H9 (cell line): ENCODE measurements at regions not wholly inside any gene's neighbourhood (a gene's known extent, or its start where the extent isn't known, plus 50 kb on each side); places are given as distances from the start of the nearest gene placed in this dataset.

Experiments
- DNase-seq: peaks from one replicate; pipeline ENCODE4 v3.0.0-alpha.2; 2017
- H2AFZ ChIP-seq: one replicate; pipeline ENCODE4 v1.6.1; 2013; ENCODE audit warnings: mild to moderate bottlenecking, low read length, control low read depth, moderate library complexity
- H2AK5ac ChIP-seq: 2 replicates; pipeline ENCODE4 v1.6.1; 2013; ENCODE audit warnings: low read length, control low read depth, mixed read lengths; ENCODE audit not compliant: insufficient read length
- H2BK120ac ChIP-seq: one replicate; pipeline ENCODE4 v1.6.1; 2013; ENCODE audit warnings: low read depth, mild to moderate bottlenecking, low read length, control low read depth, inconsistent platforms; ENCODE audit not compliant: poor library complexity, severe bottlenecking
- H2BK12ac ChIP-seq: 2 replicates; pipeline ENCODE4 v1.6.1; 2013; ENCODE audit warnings: low read length, control low read depth, mixed read lengths, low read depth; ENCODE audit not compliant: insufficient read length
- H2BK15ac ChIP-seq: 2 replicates; pipeline ENCODE4 v1.6.1; 2013; ENCODE audit warnings: low read depth, low read length, control low read depth
- H2BK20ac ChIP-seq: one replicate; pipeline ENCODE4 v1.6.1; 2013; ENCODE audit warnings: low read depth, mild to moderate bottlenecking, low read length, control low read depth, inconsistent platforms; ENCODE audit not compliant: poor library complexity, severe bottlenecking
- H2BK5ac ChIP-seq: 2 replicates; pipeline ENCODE4 v1.6.1; 2013; ENCODE audit warnings: low read length, control low read depth, mixed read lengths; ENCODE audit not compliant: insufficient read length
- H3K14ac ChIP-seq: 2 replicates; pipeline ENCODE4 v1.6.1; 2013; ENCODE audit warnings: low read length, control low read depth; ENCODE audit not compliant: insufficient read depth
- H3K18ac ChIP-seq: 2 replicates; pipeline ENCODE4 v1.6.1; 2013; ENCODE audit warnings: low read depth, mild to moderate bottlenecking, mixed read lengths, low read length, control low read depth; ENCODE audit not compliant: insufficient read length
- H3K23ac ChIP-seq: 2 replicates; pipeline ENCODE4 v1.6.1; 2013; ENCODE audit warnings: low read length, control low read depth, mixed read lengths, low read depth; ENCODE audit not compliant: insufficient read length
- H3K23me2 ChIP-seq: 2 replicates; pipeline ENCODE4 v1.6.1; 2013; ENCODE audit warnings: low read depth, mild to moderate bottlenecking, mixed read lengths, low read length, control low read depth; ENCODE audit not compliant: insufficient read length, poor library complexity, severe bottlenecking
- H3K27ac ChIP-seq: 2 replicates; pipeline ENCODE4 v1.5.1; 2013; ENCODE audit warnings: low read length, control low read depth, mixed read lengths, low read depth; ENCODE audit not compliant: insufficient read length
- H3K27me3 ChIP-seq: 2 replicates; pipeline ENCODE4 v1.6.1; 2013; ENCODE audit warnings: low read length, control low read depth, inconsistent platforms; ENCODE audit not compliant: insufficient read depth
- H3K4ac ChIP-seq: 2 replicates; pipeline ENCODE4 v1.6.1; 2013; ENCODE audit warnings: low read depth, mild to moderate bottlenecking, control low read depth, inconsistent platforms, low read length, moderate library complexity
- H3K4me1 ChIP-seq: 2 replicates; pipeline ENCODE4 v1.6.1; 2013; ENCODE audit warnings: low read length, control low read depth, inconsistent platforms; ENCODE audit not compliant: insufficient read depth
- H3K4me2 ChIP-seq: 2 replicates; pipeline ENCODE4 v1.6.1; 2013; ENCODE audit warnings: low read length, control low read depth, mixed read lengths; ENCODE audit not compliant: insufficient read length, insufficient read depth
- H3K56ac ChIP-seq: 2 replicates; pipeline ENCODE4 v1.6.1; 2013; ENCODE audit warnings: low read depth, mild to moderate bottlenecking, mixed read lengths, low read length, control low read depth; ENCODE audit not compliant: insufficient read length
- H3K79me1 ChIP-seq: 2 replicates; pipeline ENCODE4 v1.6.1; 2013; ENCODE audit warnings: low read depth, mild to moderate bottlenecking, moderate library complexity, low read length, control low read depth, inconsistent platforms; ENCODE audit not compliant: insufficient read depth, poor library complexity, severe bottlenecking
- H3K79me2 ChIP-seq: 2 replicates; pipeline ENCODE4 v1.6.1; 2013; ENCODE audit warnings: low read length, control low read depth, inconsistent platforms; ENCODE audit not compliant: insufficient read depth
- H3K9ac ChIP-seq: 2 replicates; pipeline ENCODE4 v1.6.1; 2013; ENCODE audit warnings: low read length, control low read depth, mixed read lengths; ENCODE audit not compliant: insufficient read length; ENCODE audit errors: extremely low read depth
- H3K9me3 ChIP-seq: one replicate; pipeline ENCODE4 v1.6.1; 2013; ENCODE audit warnings: low read depth, low read length, inconsistent platforms; ENCODE audit not compliant: control insufficient read depth
- H3T11ph ChIP-seq: one replicate; pipeline ENCODE4 v1.6.1; 2013; ENCODE audit warnings: mild to moderate bottlenecking, low read length, control low read depth, inconsistent platforms
- H4K20me1 ChIP-seq: one replicate; pipeline ENCODE4 v1.6.1; 2013; ENCODE audit not compliant: control insufficient read depth, insufficient read length, insufficient read depth
- H4K5ac ChIP-seq: 2 replicates; pipeline ENCODE4 v1.6.1; 2013; ENCODE audit warnings: low read depth, mild to moderate bottlenecking, mixed read lengths, low read length, control low read depth; ENCODE audit not compliant: insufficient read length
- H4K8ac ChIP-seq: replicated peaks from 2 replicates; pipeline ENCODE4 v1.6.1; 2013; ENCODE audit warnings: low read length, control low read depth, mixed read lengths, low read depth; ENCODE audit not compliant: insufficient read length
- H4K91ac ChIP-seq: 2 replicates; pipeline ENCODE4 v1.6.1; 2013; ENCODE audit warnings: low read depth, mild to moderate bottlenecking, moderate library complexity, mixed read lengths, low read length, control low read depth; ENCODE audit not compliant: insufficient read length
- H3K27ac Mint-ChIP-seq, 3 experiments: 2 replicates in 2 of 3; 3 replicates in 1 of 3; pipeline ENCODE4 v1.8.0; 2020 to 2021; ENCODE audit warnings: mixed read lengths in 3 of 3, mild to moderate bottlenecking in 1 of 3, moderate library complexity in 1 of 3
- H3K27me3 Mint-ChIP-seq: 2 replicates; pipeline ENCODE4 v1.8.0; 2021; ENCODE audit warnings: low read depth, mild to moderate bottlenecking, moderate library complexity, mixed read lengths
- H3K36me3 Mint-ChIP-seq, 3 experiments: 2 replicates in 2 of 3; 3 replicates in 1 of 3; pipeline ENCODE4 v1.8.0; 2020 to 2021; ENCODE audit warnings: low read depth in 3 of 3, mixed read lengths in 3 of 3; ENCODE audit not compliant: insufficient read depth in 1 of 3
- H3K4me1 Mint-ChIP-seq, 2 experiments: 2 replicates each; pipeline ENCODE4 v1.8.0; 2020; ENCODE audit warnings: mixed read lengths in 2 of 2
- H3K4me3 Mint-ChIP-seq, 2 experiments: 2 replicates in 1 of 2; 3 replicates in 1 of 2; pipeline ENCODE4 v1.8.0; 2020 to 2021; ENCODE audit warnings: mild to moderate bottlenecking in 2 of 2, mixed read lengths in 2 of 2, moderate library complexity in 1 of 2
- H3K9me3 Mint-ChIP-seq, 2 experiments: 2 replicates in 1 of 2; 3 replicates in 1 of 2; pipeline ENCODE4 v1.8.0; 2020; ENCODE audit warnings: mild to moderate bottlenecking in 2 of 2, mixed read lengths in 2 of 2, moderate library complexity in 1 of 2
- CTCF ChIP-seq: fragments of 200-600 bp; sonication (generic); conservative IDR thresholded peaks from 3 replicates; pipeline ENCODE4 v1.8.0; 2021; ENCODE audit warnings: antibody characterized with exemption, mild to moderate bottlenecking
- WGBS: extraction: QIAGEN DNeasy Blood & Tissue Kit; methylation state at CpG from one replicate; pipeline ENCODE4 v1.1.7; 2013; ENCODE audit warnings: missing lambda C conversion rate, low lambda C conversion rate, mixed read lengths; ENCODE audit not compliant: insufficient read length; ENCODE audit errors: extremely low coverage; 5-methylcytosine and 5-hydroxymethylcytosine counted together

GRCh38 chr1:29649189-29650040 is 413.1 kb downstream of the PTPRU start:
- Histone ChIP-seq H2BK12ac (no peak overlapping the region), H2BK20ac (no peak overlapping the region), H3K79me1 (no peaks in the 10 kb centered on the region), H3K79me2 (no peaks in the 10 kb centered on the region), H3K9ac (no peak overlapping the region), H3T11ph (no peak overlapping the region), H4K20me1 (no peaks in the 10 kb centered on the region), H3K56ac (no peak overlapping the region), H2BK120ac (no peak overlapping the region), H3K27ac (no peak overlapping the region), H4K8ac (no peak overlapping the region), H2BK15ac (no peak overlapping the region), H2AFZ (no peak overlapping the region), H2AK5ac (no peak overlapping the region), H2BK5ac (no peak overlapping the region), H3K4me1 (no peaks in the 10 kb centered on the region; the same call in 1 of the 2 replicates), H4K5ac (no peak overlapping the region), H3K4ac (no peak overlapping the region), H3K27me3 (no peaks in the 10 kb centered on the region), H3K18ac (no peak overlapping the region), H3K9me3 (no peaks in the 10 kb centered on the region), H3K4me2 (no peak overlapping the region), H3K23ac (no peak overlapping the region), H3K14ac (no peak overlapping the region), H4K91ac (no peak overlapping the region), H3K23me2 (no peaks in the 10 kb centered on the region)
- peaks cover 16 to 17% of the 10 kb centered on the region in 2 experiments for H3K4me1 Mint-ChIP-seq
- H3K9me3 Mint-ChIP-seq = no peaks in the 10 kb centered on the region
- peak; percentile 23 for DNase-seq
- TF ChIP-seq CTCF = no peak
- no peak overlapping the region for H3K4me3 Mint-ChIP-seq
- no peaks in the 10 kb centered on the region for H3K36me3 Mint-ChIP-seq
- no peaks in the 10 kb centered on the region; the same call in 1 of the 2 replicates for H3K27me3 Mint-ChIP-seq
- WGBS = no CpG with 5 or more reads among the region's 15 CpGs
- no peak overlapping the region; a peak in 1 of 7 replicates for H3K27ac Mint-ChIP-seq
